Central memory CD8-positive, alpha-beta T cell (primary cell): ENCODE measurements at regions not wholly inside any gene's neighbourhood (a gene's known extent, or its start where the extent isn't known, plus 50 kb on each side); places are given as distances from the start of the nearest gene placed in this dataset.

ENCODE experiments used
- ATAC-seq: fragments of 150-1000 bp; cut with Tn5 transposase; replicated peaks from 2 replicates; pipeline ENCODE4 v1.10.0; 2022; ENCODE audit warnings: mild to moderate bottlenecking, moderate FRiP score, moderate number of reproducible peaks; ENCODE audit not compliant: poor library complexity, severe bottlenecking; ENCODE audit errors: extremely low read depth
- DNase-seq, 2 donors: peaks; one replicate each; pipeline ENCODE4 v3.0.0; 2021; ENCODE audit warnings: low spot score in 2 of 2
- H3K27ac Mint-ChIP-seq: one replicate; pipeline ENCODE4 v1.8.0; 2022; ENCODE audit warnings: low read depth, mild to moderate bottlenecking, moderate library complexity, mixed read lengths
- H3K27me3 Mint-ChIP-seq: one replicate; pipeline ENCODE4 v1.8.0; 2022; ENCODE audit warnings: mixed read lengths
- H3K36me3 Mint-ChIP-seq: one replicate; pipeline ENCODE4 v1.8.0; 2022; ENCODE audit warnings: mild to moderate bottlenecking, moderate library complexity, mixed read lengths; ENCODE audit not compliant: insufficient read depth
- H3K4me1 Mint-ChIP-seq: one replicate; pipeline ENCODE4 v1.8.0; 2022; ENCODE audit warnings: mixed read lengths
- H3K4me3 Mint-ChIP-seq: one replicate; pipeline ENCODE4 v1.8.0; 2022; ENCODE audit warnings: mild to moderate bottlenecking, moderate library complexity, mixed read lengths
- H3K9me3 Mint-ChIP-seq: one replicate; pipeline ENCODE4 v1.8.0; 2022; ENCODE audit warnings: mixed read lengths

DNA sequence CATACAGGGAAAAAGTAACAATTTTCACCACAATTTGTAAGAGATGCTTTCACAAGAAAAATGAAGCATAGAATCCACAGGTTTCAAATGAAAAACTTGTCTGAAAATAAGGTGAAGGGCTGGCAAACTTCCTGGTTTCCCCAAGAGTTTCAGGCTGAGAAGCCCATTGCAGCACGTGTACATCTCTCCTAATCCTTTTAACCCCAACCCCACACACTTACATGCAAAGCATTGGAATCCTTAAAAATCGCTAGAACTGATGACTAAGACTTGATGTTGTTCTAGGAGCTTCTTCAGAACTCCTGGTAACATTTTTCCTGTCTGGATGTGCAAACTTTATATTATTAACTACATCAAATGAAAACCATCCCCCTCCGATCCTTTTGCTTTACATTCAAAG lies 317.8 kb upstream of the RGMB start:
- H3K36me3 Mint-ChIP-seq: peaks cover 2% of the 10 kb centered on the region
- H3K4me1 Mint-ChIP-seq: no peaks in the 10 kb centered on the region
- ATAC-seq (no peak), DNase-seq (no peak)
- peaks cover 7% of the 10 kb centered on the region for H3K9me3 Mint-ChIP-seq
- no peaks in the 10 kb centered on the region for H3K27me3 Mint-ChIP-seq
- H3K4me3 Mint-ChIP-seq: no peak overlapping the region
- no peak overlapping the region for H3K27ac Mint-ChIP-seq

DNA sequence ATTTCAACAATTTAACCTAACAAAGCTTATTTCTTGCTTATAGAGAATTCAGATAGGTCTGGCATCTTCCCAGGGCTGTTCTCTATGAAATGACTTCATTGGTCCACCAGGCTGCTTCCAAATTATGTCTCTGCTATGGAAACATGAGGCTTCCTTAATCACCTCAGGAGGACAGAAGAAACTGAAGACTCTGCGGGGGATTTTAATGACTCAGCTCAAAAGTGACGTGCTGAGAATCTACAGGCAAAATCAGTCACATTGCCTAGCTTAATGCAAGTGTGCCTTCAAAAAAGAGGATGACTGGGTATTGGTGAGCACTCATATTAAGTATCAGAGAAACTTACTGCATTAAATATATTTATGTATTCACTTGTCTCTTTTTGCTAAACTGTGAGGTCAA lies 315.5 kb upstream of the RGMB start:
- H3K36me3 Mint-ChIP-seq: no peaks in the 10 kb centered on the region
- DNase-seq (no peak), ATAC-seq (no peak)
- no peak overlapping the region for H3K4me3 Mint-ChIP-seq
- no peaks in the 10 kb centered on the region for H3K4me1 Mint-ChIP-seq
- H3K9me3 Mint-ChIP-seq: peaks cover 13% of the 10 kb centered on the region
- no peaks in the 10 kb centered on the region for H3K27me3 Mint-ChIP-seq
- H3K27ac Mint-ChIP-seq: no peak overlapping the region

- no peak for DNase-seq
- peaks cover 13% of the 10 kb centered on the region for H3K9me3 Mint-ChIP-seq
Measured at GRCh38 chr5:98458726-98459125, 314.7 kb upstream of the RGMB start.

DNA sequence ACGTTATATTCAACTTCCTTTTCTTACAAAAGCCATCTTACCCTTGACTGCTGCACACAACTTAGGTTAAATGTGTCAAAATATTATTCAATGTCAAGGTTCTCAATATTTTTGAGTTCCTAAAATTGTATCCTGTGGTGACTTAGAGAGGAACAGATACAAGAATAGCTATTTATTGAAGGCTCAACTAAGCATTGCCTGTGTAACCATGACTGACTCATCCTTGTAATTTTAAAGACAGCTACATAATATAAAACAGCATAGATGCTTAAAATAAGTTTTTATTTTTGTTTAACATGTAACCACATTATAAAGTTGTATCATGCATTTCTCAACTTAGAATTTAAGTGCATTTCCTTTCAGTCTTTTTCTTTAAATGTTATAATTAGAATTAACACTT lies 312.9 kb upstream of the RGMB start:
- H3K4me3 Mint-ChIP-seq: no peak overlapping the region
- H3K27me3 Mint-ChIP-seq: no peaks in the 10 kb centered on the region

More at GRCh38 chr5:98458726-98459125, 314.7 kb upstream of the RGMB start:
- no peaks in the 10 kb centered on the region for H3K4me1 Mint-ChIP-seq
- ATAC-seq: no peak
- no peaks in the 10 kb centered on the region for H3K27me3 Mint-ChIP-seq
- H3K4me3 Mint-ChIP-seq: no peak overlapping the region
- no peaks in the 10 kb centered on the region for H3K36me3 Mint-ChIP-seq
- no peak overlapping the region for H3K27ac Mint-ChIP-seq

DNA sequence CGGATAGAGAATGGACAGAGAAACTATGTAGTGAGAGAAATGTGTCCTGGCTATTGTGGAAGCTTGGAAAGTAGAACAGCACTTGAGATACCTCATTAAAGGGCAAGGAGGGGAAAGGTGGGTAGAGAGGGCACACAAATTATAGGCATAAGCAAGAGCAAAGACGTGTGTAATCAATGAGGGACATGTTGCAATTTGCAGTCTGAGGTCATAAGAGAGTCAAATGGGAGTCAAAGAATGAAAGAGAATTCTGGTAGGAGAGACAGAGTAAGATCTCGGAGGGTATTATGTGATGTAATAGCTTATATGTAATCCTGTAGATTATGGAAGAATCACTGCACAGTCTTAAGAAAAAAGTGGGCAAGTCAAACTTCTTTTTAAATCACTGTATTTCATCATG lies 312.0 kb upstream of the RGMB start:
- H3K27ac Mint-ChIP-seq: no peak overlapping the region

More for the DNA sequence above, 312.9 kb upstream of the RGMB start:
- no peak for DNase-seq
- H3K27ac Mint-ChIP-seq: no peak overlapping the region
- peaks cover 13% of the 10 kb centered on the region for H3K9me3 Mint-ChIP-seq
- ATAC-seq: no peak
- H3K4me1 Mint-ChIP-seq: no peaks in the 10 kb centered on the region
- no peaks in the 10 kb centered on the region for H3K36me3 Mint-ChIP-seq

GRCh38 chr5:98463222-98463621 lies 310.2 kb upstream of the RGMB start:
- Mint-ChIP-seq H3K36me3 (no peaks in the 10 kb centered on the region), H3K27ac (no peak overlapping the region), H3K4me1 (no peaks in the 10 kb centered on the region), H3K27me3 (no peaks in the 10 kb centered on the region), H3K4me3 (no peak overlapping the region), H3K9me3 (peaks cover 16% of the 10 kb centered on the region)
- DNase-seq (no peak), ATAC-seq (no peak)

More for the DNA sequence above, 312.0 kb upstream of the RGMB start:
- Mint-ChIP-seq H3K27me3 (no peaks in the 10 kb centered on the region), H3K4me3 (no peak overlapping the region), H3K4me1 (no peaks in the 10 kb centered on the region), H3K36me3 (no peaks in the 10 kb centered on the region), H3K9me3 (peaks cover 13% of the 10 kb centered on the region)
- no peak for ATAC-seq
- no peak for DNase-seq

GRCh38 chr5:98463676-98464075 lies 309.8 kb upstream of the RGMB start:
- Mint-ChIP-seq H3K36me3 (no peaks in the 10 kb centered on the region), H3K27ac (no peak overlapping the region), H3K9me3 (peaks cover 17% of the 10 kb centered on the region), H3K27me3 (no peaks in the 10 kb centered on the region), H3K4me1 (no peaks in the 10 kb centered on the region), H3K4me3 (no peak overlapping the region)
- DNase-seq (no peak), ATAC-seq (no peak)

GRCh38 chr5:98464737-98465330 lies 308.6 kb upstream of the RGMB start:
- H3K36me3 Mint-ChIP-seq: no peaks in the 10 kb centered on the region
- no peaks in the 10 kb centered on the region for H3K27me3 Mint-ChIP-seq
- no peak overlapping the region for H3K4me3 Mint-ChIP-seq
- no peak for DNase-seq
- peaks cover 17% of the 10 kb centered on the region for H3K9me3 Mint-ChIP-seq
- no peak overlapping the region for H3K27ac Mint-ChIP-seq
- ATAC-seq: no peak
- no peaks in the 10 kb centered on the region for H3K4me1 Mint-ChIP-seq

GRCh38 chr5:98468188-98468869 lies 305.1 kb upstream of the RGMB start:
- ATAC-seq: no peak
- no peaks in the 10 kb centered on the region for H3K27me3 Mint-ChIP-seq
- peaks cover 11% of the 10 kb centered on the region for H3K9me3 Mint-ChIP-seq
- no peak for DNase-seq
- H3K27ac Mint-ChIP-seq: no peak overlapping the region
- H3K4me1 Mint-ChIP-seq: no peaks in the 10 kb centered on the region
- H3K36me3 Mint-ChIP-seq: no peaks in the 10 kb centered on the region
- H3K4me3 Mint-ChIP-seq: no peak overlapping the region

DNA sequence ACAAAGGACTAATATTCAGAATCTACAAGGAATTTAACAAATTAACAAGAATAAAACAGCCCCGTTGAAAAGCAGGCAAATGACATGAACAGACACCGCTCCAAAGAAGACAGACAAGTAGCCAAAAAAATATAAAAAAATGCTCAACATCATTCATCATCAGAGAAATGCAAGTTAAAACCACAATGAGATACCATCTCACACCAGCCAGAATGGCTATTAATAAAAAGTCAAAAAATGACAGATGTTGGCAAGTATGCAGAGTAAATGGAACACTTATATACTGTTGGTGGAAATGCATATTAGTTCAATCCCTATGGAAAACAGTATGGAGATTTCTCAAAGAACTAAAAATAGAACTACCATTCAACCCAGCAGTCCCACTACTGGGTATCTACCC lies 302.7 kb upstream of the RGMB start:
- no peaks in the 10 kb centered on the region for H3K4me1 Mint-ChIP-seq
- ATAC-seq (no peak), DNase-seq (no peak)
- H3K4me3 Mint-ChIP-seq: no peak overlapping the region
- H3K36me3 Mint-ChIP-seq: no peaks in the 10 kb centered on the region
- H3K27ac Mint-ChIP-seq: no peak overlapping the region
- no peaks in the 10 kb centered on the region for H3K27me3 Mint-ChIP-seq
- peaks cover 25% of the 10 kb centered on the region for H3K9me3 Mint-ChIP-seq

DNA sequence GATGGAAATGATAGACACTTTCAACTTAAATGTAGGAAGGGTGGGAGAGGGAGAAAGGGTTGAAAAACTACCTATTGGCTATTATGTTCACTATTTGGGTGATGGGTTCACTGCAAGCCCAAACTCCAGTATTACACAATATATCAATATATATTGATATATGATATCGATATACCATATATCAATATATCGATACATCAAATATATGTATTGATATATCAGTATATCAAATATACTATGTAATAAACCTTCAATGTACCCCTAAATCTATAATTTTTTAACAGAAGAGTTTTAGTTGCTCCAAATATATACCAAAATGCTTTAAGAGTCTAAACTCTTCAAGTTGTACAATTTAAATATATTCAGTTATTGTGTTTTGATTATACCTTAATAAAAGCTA lies 302.0 kb upstream of the RGMB start:
- no peaks in the 10 kb centered on the region for H3K36me3 Mint-ChIP-seq
- no peak overlapping the region for H3K27ac Mint-ChIP-seq
- no peak for ATAC-seq
- H3K9me3 Mint-ChIP-seq: peaks cover 25% of the 10 kb centered on the region
- H3K4me3 Mint-ChIP-seq: no peak overlapping the region
- H3K27me3 Mint-ChIP-seq: no peaks in the 10 kb centered on the region
- no peak for DNase-seq
- no peaks in the 10 kb centered on the region for H3K4me1 Mint-ChIP-seq

- Mint-ChIP-seq H3K27ac (no peak overlapping the region), H3K27me3 (no peaks in the 10 kb centered on the region), H3K4me1 (no peaks in the 10 kb centered on the region), H3K36me3 (no peaks in the 10 kb centered on the region), H3K9me3 (peaks cover 14% of the 10 kb centered on the region), H3K4me3 (no peak overlapping the region)
- ATAC-seq: no peak
- DNase-seq: no peak
Measured at GRCh38 chr5:98474216-98474615, 299.2 kb upstream of the RGMB start.

- Mint-ChIP-seq H3K9me3 (peaks cover 14% of the 10 kb centered on the region), H3K4me3 (no peak overlapping the region), H3K27me3 (no peaks in the 10 kb centered on the region), H3K27ac (no peak overlapping the region), H3K4me1 (no peaks in the 10 kb centered on the region), H3K36me3 (no peaks in the 10 kb centered on the region)
- DNase-seq (no peak), ATAC-seq (no peak)
Measured at GRCh38 chr5:98474782-98475181, 298.7 kb upstream of the RGMB start.
